Effector memory CD8-positive, alpha-beta T cell (primary cell): ENCODE measurements at regions not wholly inside any gene's neighbourhood (a gene's known extent, or its start where the extent isn't known, plus 50 kb on each side); places are given as distances from the start of the nearest gene placed in this dataset.

Experiments used
- ATAC-seq: fragments of 150-1000 bp; cut with Tn5 transposase; replicated peaks from 2 replicates; pipeline ENCODE4 v1.10.0; 2021; ENCODE audit warnings: mild to moderate bottlenecking, moderate library complexity
- DNase-seq, 3 experiments: peaks; one replicate each; pipeline ENCODE4 v3.0.0; 2021
- H3K27ac Mint-ChIP-seq, 2 donors: one replicate each; pipeline ENCODE4 v1.8.0; 2022; ENCODE audit warnings: mild to moderate bottlenecking in 2 of 2, mixed read lengths in 2 of 2, moderate library complexity in 2 of 2
- H3K27me3 Mint-ChIP-seq, 2 donors: one replicate each; pipeline ENCODE4 v1.8.0; 2022; ENCODE audit warnings: mixed read lengths in 2 of 2
- H3K36me3 Mint-ChIP-seq: one replicate; pipeline ENCODE4 v1.8.0; 2022; ENCODE audit warnings: mild to moderate bottlenecking, moderate library complexity, mixed read lengths; ENCODE audit not compliant: insufficient read depth
- H3K4me1 Mint-ChIP-seq, 2 donors: one replicate each; pipeline ENCODE4 v1.8.0; 2022; ENCODE audit warnings: low read depth in 2 of 2, mixed read lengths in 2 of 2
- H3K4me3 Mint-ChIP-seq, 2 donors: one replicate each; pipeline ENCODE4 v1.8.0; 2022; ENCODE audit warnings: mild to moderate bottlenecking in 2 of 2, mixed read lengths in 2 of 2, moderate library complexity in 2 of 2
- H3K9me3 Mint-ChIP-seq, 2 donors: one replicate each; pipeline ENCODE4 v1.8.0; 2022; ENCODE audit warnings: mixed read lengths in 2 of 2

GRCh38 chr6:80403365-80403764, 296.9 kb downstream of the BCKDHB start:
- H3K4me1 Mint-ChIP-seq, result peaks cover 0 to 2% of the 10 kb centered on the region in 2 donors
- H3K27ac Mint-ChIP-seq, result no peak overlapping the region
- DNase-seq (no peak), ATAC-seq (no peak)
- H3K36me3 Mint-ChIP-seq, result no peaks in the 10 kb centered on the region
- H3K9me3 Mint-ChIP-seq, result peaks cover 7 to 16% of the 10 kb centered on the region in 2 donors
- H3K27me3 Mint-ChIP-seq, result no peaks in the 10 kb centered on the region
- H3K4me3 Mint-ChIP-seq, result no peak overlapping the region

DNA sequence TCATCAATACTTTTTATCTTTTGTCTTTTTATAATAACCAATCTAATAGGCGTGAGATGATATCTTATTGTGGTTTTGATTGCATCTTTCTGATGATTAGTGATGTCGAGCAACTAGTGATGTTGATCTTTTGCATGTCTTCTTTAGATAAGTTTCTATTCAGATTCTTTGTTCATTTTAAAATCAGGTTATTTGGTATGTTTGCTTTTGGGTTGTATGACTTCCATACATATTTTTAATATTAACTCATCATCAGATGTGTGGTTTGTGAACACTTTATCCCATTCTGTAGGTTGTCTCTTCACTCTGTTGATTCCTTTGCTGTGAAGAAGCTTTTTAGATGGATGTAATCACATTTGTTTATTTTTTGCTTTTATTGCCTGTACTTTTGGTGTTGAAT, 295.8 kb downstream of the BCKDHB start:
- Mint-ChIP-seq H3K4me3 (no peak overlapping the region), H3K36me3 (no peaks in the 10 kb centered on the region), H3K4me1 (no peaks in the 10 kb centered on the region), H3K27me3 (no peaks in the 10 kb centered on the region), H3K27ac (no peak overlapping the region), H3K9me3 (peaks cover 4 to 22% of the 10 kb centered on the region in 2 donors)
- DNase-seq (no peak), ATAC-seq (no peak)
